ENCODE measurements at regions not wholly inside any gene's neighbourhood (a gene's known extent, or its start where the extent isn't known, plus 50 kb on each side); places are given as distances from the start of the nearest gene placed in this dataset.
"Not testable (repeated sequence)": the region's sequence is repeated elsewhere in the genome, so short reads cannot be mapped to it uniquely, and the experiment has no call there.

- no peak for DNase-seq (ENCODE audit: low read depth in 1 of 2, low spot score in 1 of 2)
Measured at GRCh38 chrX:47776292-47777006, 60.3 kb upstream of the ZNF81 start.

- DNase-seq (ENCODE audit: low read depth in 1 of 2, low spot score in 1 of 2): no peak
Measured at GRCh38 chrX:47772764-47773163, 63.9 kb upstream of the ZNF81 start.

- no peak for DNase-seq (ENCODE audit: low read depth in 1 of 2, low spot score in 1 of 2)
Measured at GRCh38 chrX:47771473-47771872, 65.2 kb upstream of the ZNF81 start.

GRCh38 chrX:47762826-47763225 is 73.9 kb upstream of the ZNF81 start:
- DNase-seq (ENCODE audit: low read depth in 1 of 2, low spot score in 1 of 2): not testable (repeated sequence)

GRCh38 chrX:47752685-47753084 is 84.0 kb upstream of the ZNF81 start:
- DNase-seq (ENCODE audit: low read depth in 1 of 2, low spot score in 1 of 2): no peak

- DNase-seq (ENCODE audit: low read depth in 1 of 2, low spot score in 1 of 2): peak in 1 of 2 donors; percentile 6
Measured at GRCh38 chrX:47751670-47752069, 85.0 kb upstream of the ZNF81 start.

- DNase-seq (ENCODE audit: low read depth in 1 of 2, low spot score in 1 of 2): no peak
Measured at GRCh38 chrX:47749185-47749967, 87.3 kb upstream of the ZNF81 start.

GRCh38 chrX:47748576-47748975 is 88.1 kb upstream of the ZNF81 start:
- DNase-seq (ENCODE audit: low read depth in 1 of 2, low spot score in 1 of 2): no peak

GRCh38 chrX:47746446-47746845 is 87.5 kb upstream of the UXT start:
- DNase-seq (ENCODE audit: low read depth in 1 of 2, low spot score in 1 of 2): no peak

GRCh38 chrX:47745416-47745815 is 86.4 kb upstream of the UXT start:
- no peak for DNase-seq (ENCODE audit: low read depth in 1 of 2, low spot score in 1 of 2)

- DNase-seq (ENCODE audit: low read depth in 1 of 2, low spot score in 1 of 2): no peak
Measured at GRCh38 chrX:47743504-47743903, 84.5 kb upstream of the UXT start.

GRCh38 chrX:47738870-47739269 is 79.9 kb upstream of the UXT start:
- DNase-seq (ENCODE audit: low read depth in 1 of 2, low spot score in 1 of 2): not testable (repeated sequence)

- DNase-seq (ENCODE audit: low read depth in 1 of 2, low spot score in 1 of 2): no peak
Measured at GRCh38 chrX:47723689-47724088, 64.7 kb upstream of the UXT start.

GRCh38 chrX:47723083-47723482 is 64.1 kb upstream of the UXT start:
- DNase-seq (ENCODE audit: low read depth in 1 of 2, low spot score in 1 of 2): no peak

GRCh38 chrX:47722260-47722659 is 63.3 kb upstream of the UXT start:
- no peak for DNase-seq (ENCODE audit: low read depth in 1 of 2, low spot score in 1 of 2)

GRCh38 chrX:47715078-47715477 is 56.1 kb upstream of the UXT start:
- DNase-seq (ENCODE audit: low read depth in 1 of 2, low spot score in 1 of 2): not testable (repeated sequence)

GRCh38 chrX:47712675-47713074 is 53.7 kb upstream of the UXT start:
- not testable (repeated sequence) for DNase-seq (ENCODE audit: low read depth in 1 of 2, low spot score in 1 of 2)

- no peak for DNase-seq (ENCODE audit: low read depth in 1 of 2, low spot score in 1 of 2)
Measured at GRCh38 chrX:47710252-47710651, 51.3 kb upstream of the UXT start.

Measured in stimulated activated CD4-positive, alpha-beta T cell treated with anti-CD3 and anti-CD28 coated beads, Interleukin-15, amount 100 ng/mL, for 1 hour (primary cell).